NCI-H1105 (cell line): ENCODE measurements at regions not wholly inside any gene's neighbourhood (a gene's known extent, or its start where the extent isn't known, plus 50 kb on each side); places are given as distances from the start of the nearest gene placed in this dataset.

Experiments
- DNase-seq: peaks from one replicate; lab custom pipeline; 2025; lab: John Stamatoyannopoulos, UW

- DNase-seq: no peak
These were observed 119.1 kb upstream of the CD93 start for GRCh38 chr20:23205211-23205610.

- no peak for DNase-seq
These were observed 118.0 kb upstream of the CD93 start for GRCh38 chr20:23203951-23204730.

- no peak for DNase-seq
These were observed 117.2 kb upstream of the CD93 start for GRCh38 chr20:23203310-23203709.

- no peak for DNase-seq
These were observed 115.5 kb upstream of the CD93 start for GRCh38 chr20:23201658-23202057.

GRCh38 chr20:23200914-23201313 is 114.8 kb upstream of the CD93 start:
- no peak for DNase-seq

GRCh38 chr20:23200413-23200812 is 114.3 kb upstream of the CD93 start:
- DNase-seq: no peak

- DNase-seq: no peak
These were observed 113.2 kb upstream of the CD93 start for GRCh38 chr20:23199356-23199755.

- no peak for DNase-seq
These were observed 112.7 kb upstream of the CD93 start for GRCh38 chr20:23198815-23199214.

GRCh38 chr20:23197836-23198235 is 111.7 kb upstream of the CD93 start:
- no peak for DNase-seq

GRCh38 chr20:23195636-23196035 is 109.5 kb upstream of the CD93 start:
- no peak for DNase-seq

- no peak for DNase-seq
These were observed 107.8 kb upstream of the CD93 start for GRCh38 chr20:23193801-23194384.

- no peak for DNase-seq
These were observed 106.3 kb upstream of the CD93 start for GRCh38 chr20:23192469-23192868.

- no peak for DNase-seq
These were observed 104.4 kb upstream of the CD93 start for GRCh38 chr20:23190557-23190956.

GRCh38 chr20:23189854-23190253 is 103.7 kb upstream of the CD93 start:
- DNase-seq: no peak

- DNase-seq: no peak
These were observed 103.2 kb upstream of the CD93 start for GRCh38 chr20:23189341-23189740.

- no peak for DNase-seq
These were observed 102.4 kb upstream of the CD93 start for GRCh38 chr20:23188377-23189169.

GRCh38 chr20:23187751-23188150 is 101.6 kb upstream of the CD93 start:
- DNase-seq: no peak

GRCh38 chr20:23186808-23187207 is 100.7 kb upstream of the CD93 start:
- DNase-seq: no peak

GRCh38 chr20:23180451-23180921 is 94.4 kb upstream of the CD93 start:
- DNase-seq: no peak

- DNase-seq: no peak
These were observed 93.8 kb upstream of the CD93 start for GRCh38 chr20:23179766-23180403.

GRCh38 chr20:23178806-23179205 is 92.7 kb upstream of the CD93 start:
- DNase-seq: no peak

- no peak for DNase-seq
These were observed 88.7 kb upstream of the CD93 start for GRCh38 chr20:23174821-23175220.
